ENCODE measurements at regions not wholly inside any gene's neighbourhood (a gene's known extent, or its start where the extent isn't known, plus 50 kb on each side); places are given as distances from the start of the nearest gene placed in this dataset.
"Not testable (repeated sequence)": the region's sequence is repeated elsewhere in the genome, so short reads cannot be mapped to it uniquely, and the experiment has no call there.

DNA sequence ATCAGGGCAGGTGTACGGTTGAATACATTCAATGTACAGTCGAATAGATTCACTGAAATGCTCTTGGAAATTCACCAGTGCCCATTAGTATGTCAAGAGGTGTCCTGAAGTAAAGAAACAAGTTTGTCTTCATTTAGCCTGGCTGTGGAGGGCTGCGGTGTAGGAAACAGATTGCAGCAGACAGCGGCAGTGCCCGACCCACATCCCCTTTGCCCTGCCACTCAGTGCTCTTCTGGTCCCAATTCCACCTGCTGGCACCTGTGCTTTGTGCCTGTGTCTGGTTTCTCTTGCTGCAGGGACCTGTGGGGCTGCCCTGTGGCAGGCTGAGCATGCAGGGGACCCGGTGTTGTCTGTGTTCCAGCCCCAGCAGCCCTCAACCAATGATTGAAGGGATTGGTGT lies 183.7 kb downstream of the RPS24 start:
- DNase-seq (ENCODE audit: low read depth, low spot score): no peak
- in situ Hi-C loops (cut with HindIII; ENCODE audit: low pct_unique_long_range_greater_than_20kb, low sequenced_read_pairs): no loop called here

DNA sequence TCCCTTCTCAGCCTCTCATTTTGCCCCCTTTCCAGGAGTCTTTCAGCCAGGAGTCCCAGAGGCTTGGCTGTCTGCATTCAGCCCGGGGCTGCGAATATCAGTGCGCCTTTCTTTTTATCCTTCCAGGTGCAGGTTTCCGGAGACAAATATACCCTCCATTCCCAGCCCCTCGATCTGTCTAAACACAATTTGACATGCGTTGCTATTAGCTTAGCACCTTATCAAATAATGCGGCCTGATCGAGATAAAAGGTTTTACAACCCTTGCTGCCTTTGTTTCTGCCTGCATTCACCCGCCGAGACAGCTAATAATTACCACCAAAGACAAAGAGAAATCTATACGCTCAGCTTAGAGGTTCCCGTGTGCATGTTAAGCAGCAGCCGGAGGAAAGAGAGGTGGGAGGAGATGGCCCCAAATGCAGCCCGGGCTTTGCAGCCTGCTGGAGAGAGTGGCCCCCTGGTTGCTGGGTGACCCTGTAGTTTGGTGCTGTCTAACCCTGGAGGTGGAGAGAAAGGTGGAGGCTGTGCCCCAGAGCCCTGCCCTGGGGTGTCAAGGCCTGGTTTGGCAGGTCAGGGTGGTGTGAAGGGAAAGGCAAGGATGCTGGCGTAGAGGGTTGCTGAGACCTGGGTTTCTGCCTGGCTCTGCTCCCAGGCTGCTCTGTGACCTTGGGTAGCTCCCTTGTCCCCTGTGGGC lies 185.3 kb downstream of the RPS24 start:
- DNase-seq (ENCODE audit: low read depth, low spot score): no peak
- in situ Hi-C loops (cut with HindIII; ENCODE audit: low pct_unique_long_range_greater_than_20kb, low sequenced_read_pairs): no loop called here

DNA sequence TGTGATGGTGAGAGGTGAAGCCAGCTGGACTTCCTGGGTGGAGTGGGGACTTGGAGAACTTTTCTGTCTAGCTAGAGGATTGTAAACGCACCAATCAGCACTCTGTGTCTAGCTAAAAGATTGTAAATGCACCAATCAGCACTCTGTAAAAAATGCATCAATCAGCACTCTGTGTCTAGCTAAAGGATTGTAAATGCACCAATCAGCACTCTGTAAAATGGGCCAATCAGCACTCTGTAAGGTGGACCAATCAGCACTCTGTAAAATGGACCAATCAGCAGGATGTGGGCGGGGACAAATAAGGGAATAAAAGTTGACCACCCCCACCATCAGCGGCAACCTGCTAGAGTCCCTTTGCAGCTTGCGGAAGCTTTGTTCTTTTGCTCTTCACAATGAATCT lies 185.9 kb downstream of the RPS24 start:
- DNase-seq (ENCODE audit: low read depth, low spot score); in situ Hi-C loops (cut with HindIII; ENCODE audit: low pct_unique_long_range_greater_than_20kb, low sequenced_read_pairs): not testable (repeated sequence)

DNA sequence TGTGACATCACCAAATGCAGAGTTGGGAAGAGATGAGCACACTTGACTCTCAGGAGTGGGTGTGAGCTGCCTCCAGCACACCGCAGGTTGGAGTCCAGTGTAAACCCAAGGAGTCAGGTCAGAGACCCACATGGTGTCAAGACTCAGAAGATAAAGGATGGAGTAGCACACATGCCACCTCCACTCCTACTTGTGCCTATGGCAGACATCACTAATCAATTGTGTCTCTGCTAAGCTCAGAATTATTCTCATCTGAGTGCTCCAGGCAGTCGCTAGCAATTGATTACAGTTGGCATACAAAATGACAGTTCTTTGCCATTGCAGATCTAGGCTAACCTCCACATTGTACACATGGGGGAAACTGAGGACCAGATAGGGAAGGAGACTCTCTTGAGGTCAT lies 187.1 kb downstream of the RPS24 start:
- DNase-seq (ENCODE audit: low read depth, low spot score): no peak
- in situ Hi-C loops (cut with HindIII; ENCODE audit: low pct_unique_long_range_greater_than_20kb, low sequenced_read_pairs): no loop called here

DNA sequence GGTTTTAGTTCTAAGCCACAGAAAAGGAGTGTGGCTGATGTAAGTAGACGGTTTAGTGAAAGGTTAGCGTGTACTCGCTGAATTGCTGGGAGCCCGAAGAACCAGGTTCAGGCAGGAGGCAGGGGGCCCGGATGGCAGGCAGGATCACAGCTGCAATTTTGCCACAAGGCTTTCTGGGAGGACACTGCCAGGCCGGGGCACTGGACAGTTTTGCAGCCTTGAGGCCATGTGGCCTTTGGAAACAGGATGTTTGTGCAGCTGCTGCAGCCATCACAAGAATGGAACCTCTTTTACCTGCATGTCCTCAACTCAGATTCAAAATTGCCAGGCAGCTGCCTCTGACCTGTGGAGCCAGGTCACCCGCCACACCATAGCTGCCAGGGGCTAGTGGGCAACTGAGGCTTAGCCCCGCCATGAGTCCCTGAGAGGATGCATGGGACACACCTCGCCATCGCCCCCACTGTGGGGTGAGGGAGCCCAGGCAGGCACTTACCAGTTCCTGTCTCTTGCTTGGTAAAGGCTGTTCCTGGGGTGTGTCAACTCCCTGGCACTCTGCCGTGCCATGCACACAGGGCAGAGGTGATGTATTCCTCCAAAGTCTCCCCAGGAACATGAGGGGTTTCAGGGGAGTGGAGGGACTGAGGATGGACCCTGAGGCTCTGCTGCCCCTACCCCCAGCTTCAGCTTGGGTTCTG lies 188.6 kb downstream of the RPS24 start:
- in situ Hi-C loops (cut with HindIII; ENCODE audit: low pct_unique_long_range_greater_than_20kb, low sequenced_read_pairs): no loop called here
- DNase-seq (ENCODE audit: low read depth, low spot score): no peak

DNA sequence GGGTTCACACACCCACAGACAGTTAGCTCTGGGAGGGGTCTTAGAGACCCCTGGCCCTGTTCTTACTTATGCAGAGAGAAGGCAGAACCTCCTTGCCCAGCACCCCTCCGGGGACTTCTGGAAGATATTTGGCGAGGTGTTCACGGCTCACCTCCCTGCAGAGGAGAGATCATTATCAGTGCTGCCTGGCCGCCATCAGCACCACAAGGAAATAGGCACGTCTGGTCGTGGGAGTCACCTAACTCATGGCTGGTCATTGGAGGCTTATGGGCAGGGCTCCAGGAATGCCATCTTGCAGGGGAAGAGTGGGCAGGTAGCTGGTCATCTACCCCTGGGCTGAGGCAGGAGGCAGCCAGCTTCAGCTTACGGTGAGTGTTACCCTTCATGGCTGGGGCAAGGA lies 189.4 kb downstream of the RPS24 start:
- no peak for DNase-seq (ENCODE audit: low read depth, low spot score)
- in situ Hi-C loops (cut with HindIII; ENCODE audit: low pct_unique_long_range_greater_than_20kb, low sequenced_read_pairs): no loop called here

DNA sequence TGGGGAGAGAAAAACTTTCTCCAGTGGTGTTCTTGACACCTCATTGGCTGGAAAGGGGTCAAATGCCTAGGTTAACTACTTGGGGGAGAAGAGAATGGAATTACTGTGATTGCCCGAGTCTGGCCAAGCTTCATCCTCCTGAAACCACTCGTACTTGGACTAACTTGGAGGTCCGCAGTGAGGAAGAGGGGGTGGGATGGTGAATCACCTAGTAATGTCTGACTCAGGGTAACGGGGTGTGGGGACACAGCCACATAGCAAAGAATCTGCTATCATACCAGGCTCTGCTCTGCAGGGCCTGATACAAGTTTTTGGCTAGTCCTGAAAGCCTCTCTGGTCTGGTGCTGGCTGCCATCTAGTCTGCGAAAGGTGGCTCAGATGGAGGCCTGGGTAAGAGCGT lies 190.9 kb downstream of the RPS24 start:
- in situ Hi-C loops (cut with HindIII; ENCODE audit: low pct_unique_long_range_greater_than_20kb, low sequenced_read_pairs): no loop called here
- DNase-seq (ENCODE audit: low read depth, low spot score): no peak

DNA sequence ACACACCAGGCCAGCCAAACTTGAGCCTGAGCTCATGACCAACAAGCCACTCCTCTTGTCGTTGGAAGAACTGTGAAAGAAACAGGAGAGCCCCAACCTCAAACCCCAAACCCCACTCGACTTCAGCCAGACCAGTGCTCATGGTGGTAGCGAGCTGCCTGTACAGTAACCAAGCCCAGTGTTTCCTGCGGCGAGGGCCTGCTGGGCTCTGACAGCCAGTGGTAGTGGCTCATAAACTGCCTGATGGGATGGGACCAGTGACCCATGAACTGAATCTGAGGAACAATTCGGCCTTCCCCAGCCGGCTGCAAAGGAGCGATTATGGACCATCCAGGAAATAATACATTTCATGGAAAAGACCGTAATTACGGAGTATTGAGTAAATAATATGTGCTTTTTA lies 191.9 kb downstream of the RPS24 start:
- no peak for DNase-seq (ENCODE audit: low read depth, low spot score)
- in situ Hi-C loops (cut with HindIII; ENCODE audit: low pct_unique_long_range_greater_than_20kb, low sequenced_read_pairs): no loop called here

DNA sequence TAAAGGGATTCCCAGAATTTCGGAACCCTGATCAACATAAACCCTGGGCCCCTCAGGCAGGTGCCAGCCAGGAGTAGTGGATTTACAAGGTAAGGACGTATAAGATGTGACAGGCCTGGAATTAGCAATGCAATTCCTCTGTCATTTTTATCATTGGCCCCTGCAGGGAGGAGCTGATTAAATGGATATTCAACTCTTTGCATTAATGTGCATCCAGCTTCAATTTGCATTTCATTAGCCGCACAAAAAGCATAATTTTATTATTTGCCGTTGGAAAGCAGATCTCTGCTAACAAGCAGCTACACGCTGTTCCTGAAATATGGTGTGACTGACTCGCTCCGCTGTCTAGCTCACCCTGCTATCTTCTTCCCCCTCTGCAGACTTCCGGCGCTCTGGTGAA lies 195.8 kb downstream of the RPS24 start:
- DNase-seq (ENCODE audit: low read depth, low spot score): no peak
- in situ Hi-C loops (cut with HindIII; ENCODE audit: low pct_unique_long_range_greater_than_20kb, low sequenced_read_pairs): no loop called here

DNA sequence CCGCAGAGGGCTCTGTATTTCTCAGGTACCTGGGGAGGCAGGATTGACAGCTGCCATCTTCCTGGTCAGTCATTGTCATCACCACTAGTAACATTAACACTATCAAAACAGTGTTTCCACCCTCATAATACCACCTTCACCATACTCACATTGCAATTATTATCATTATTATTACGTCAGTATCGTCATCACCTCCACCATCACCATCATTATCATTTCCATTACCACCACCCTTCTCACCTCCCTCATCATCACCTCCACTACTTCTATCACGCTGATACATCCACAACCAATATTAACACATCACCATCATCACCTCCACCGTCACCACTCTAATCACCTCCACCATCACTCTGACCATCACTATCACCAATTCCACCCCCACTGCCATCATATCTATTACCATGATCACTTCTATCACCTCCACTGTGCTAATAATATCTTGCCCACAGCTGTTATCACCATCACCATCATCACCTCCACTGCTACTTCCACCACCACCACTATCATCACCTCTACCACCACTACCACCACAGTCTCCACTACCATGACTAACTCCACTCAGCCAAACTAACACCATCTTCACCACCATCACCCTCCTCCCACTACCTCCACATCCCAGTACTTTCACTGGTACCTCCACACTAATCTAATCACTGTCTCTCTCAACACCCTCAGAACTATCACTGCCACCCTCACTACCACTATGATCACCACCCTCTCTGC lies 196.4 kb downstream of the RPS24 start:
- DNase-seq (ENCODE audit: low read depth, low spot score): no peak
- in situ Hi-C loops (cut with HindIII; ENCODE audit: low pct_unique_long_range_greater_than_20kb, low sequenced_read_pairs): no loop called here

DNA sequence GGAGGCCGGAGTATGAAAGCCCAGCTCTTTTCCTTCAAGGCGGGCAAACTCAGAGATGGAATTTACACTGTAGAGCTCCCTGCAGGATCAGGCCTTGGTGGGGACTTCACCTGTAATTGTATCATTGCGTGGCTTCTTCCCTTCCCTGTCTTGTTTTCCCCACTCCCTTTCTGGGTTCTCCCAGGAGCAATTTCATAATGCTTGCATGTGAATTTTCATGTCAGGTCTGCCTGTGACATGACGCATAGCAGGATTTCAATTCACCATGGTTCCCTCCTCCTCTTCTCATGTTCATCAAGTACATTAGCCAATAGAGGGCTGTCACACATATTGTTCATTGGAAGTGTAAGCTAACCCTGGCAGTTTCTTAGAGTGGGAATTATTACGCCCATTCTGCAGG lies 197.7 kb downstream of the RPS24 start:
- in situ Hi-C loops (cut with HindIII; ENCODE audit: low pct_unique_long_range_greater_than_20kb, low sequenced_read_pairs): no loop called here
- DNase-seq (ENCODE audit: low read depth, low spot score): no peak

DNA sequence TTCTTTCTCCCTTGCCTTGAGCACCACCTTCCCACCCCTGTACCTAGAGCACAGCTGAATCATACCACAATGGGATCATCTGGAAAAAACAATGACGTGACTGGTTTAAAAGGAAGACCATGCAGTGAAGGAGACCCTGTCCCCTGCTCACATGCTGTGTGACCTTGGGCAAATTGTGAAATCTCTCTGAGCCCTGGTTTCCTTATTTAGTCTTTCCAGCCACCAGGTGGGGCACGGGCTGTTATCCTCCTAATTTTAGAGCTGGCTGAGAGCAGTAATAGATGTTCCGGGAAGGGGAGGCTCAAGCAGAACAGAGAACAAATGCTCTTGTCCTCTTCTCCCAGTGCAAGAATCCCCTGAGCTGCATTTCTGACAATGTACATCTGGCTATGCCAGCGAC lies 198.3 kb downstream of the RPS24 start:
- in situ Hi-C loops (cut with HindIII; ENCODE audit: low pct_unique_long_range_greater_than_20kb, low sequenced_read_pairs): no loop called here
- peak; percentile 18 for DNase-seq (ENCODE audit: low read depth, low spot score)

DNA sequence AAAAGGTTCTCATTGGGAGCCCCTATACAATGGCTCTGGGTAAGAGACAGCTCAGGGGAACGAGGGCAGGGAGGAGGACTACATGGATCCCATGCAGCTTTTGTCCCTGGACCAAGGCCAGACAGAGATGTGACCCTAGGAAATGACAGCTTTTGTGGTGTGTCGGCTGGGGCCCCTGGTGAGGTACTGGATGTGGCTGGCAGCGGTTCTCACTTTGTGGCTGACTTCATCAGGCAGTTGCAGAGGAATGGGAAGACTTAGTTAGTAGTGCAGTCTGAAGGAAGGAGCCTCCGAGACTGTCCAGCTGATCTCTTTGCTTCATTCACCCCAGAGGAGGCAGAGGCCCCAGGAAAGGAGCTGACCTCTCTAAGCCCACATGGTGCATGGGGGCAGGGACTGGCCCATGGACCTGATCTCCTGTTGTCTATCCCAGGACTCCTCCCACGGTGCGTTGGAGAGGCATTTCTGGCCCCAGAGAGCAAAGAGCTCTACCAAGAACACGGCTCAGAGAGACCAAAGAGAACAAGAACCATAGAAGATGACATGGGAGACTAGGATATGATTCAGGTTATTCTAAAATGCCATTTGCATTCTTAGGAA lies 202.9 kb downstream of the RPS24 start:
- in situ Hi-C loops (cut with HindIII; ENCODE audit: low pct_unique_long_range_greater_than_20kb, low sequenced_read_pairs): no loop called here
- DNase-seq (ENCODE audit: low read depth, low spot score): no peak

DNA sequence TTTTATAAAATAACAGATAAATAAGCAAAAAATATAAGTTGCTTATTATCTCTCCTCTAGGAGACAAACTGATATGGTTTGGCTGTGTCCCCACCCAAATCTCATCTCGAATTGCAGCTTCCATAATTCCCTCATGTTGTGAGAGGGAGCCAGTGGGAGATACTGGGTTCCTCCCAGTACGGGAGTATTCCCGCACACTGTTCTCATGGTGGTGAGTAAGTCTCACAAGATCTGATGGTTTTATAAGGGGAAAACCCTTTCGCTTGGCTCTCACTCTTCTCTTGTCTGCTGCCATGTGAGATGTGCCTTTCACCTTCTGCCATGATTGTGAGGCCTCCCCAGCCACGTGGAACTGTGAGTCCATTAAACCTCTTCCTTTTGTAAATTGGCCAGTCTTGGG lies 204.3 kb downstream of the RPS24 start:
- DNase-seq (ENCODE audit: low read depth, low spot score); in situ Hi-C loops (cut with HindIII; ENCODE audit: low pct_unique_long_range_greater_than_20kb, low sequenced_read_pairs): not testable (repeated sequence)

DNA sequence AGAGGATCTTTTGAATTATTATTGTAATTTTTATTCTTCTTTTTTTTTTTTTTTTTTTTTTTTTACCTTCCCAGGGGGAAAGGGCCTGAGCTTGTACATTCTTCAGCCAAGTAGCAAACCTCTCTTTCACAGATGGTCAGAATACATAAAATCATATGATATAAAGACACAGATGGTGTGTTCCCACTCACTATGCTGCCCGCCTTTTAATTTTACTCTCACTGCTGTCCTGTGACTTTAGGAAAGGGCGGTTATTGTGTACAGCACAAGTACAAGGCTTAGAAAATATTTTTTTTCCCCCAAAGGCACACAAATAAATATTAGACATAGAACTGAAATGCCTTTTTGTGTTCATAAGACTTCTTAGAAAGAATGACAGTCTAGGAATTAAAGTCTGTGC lies 213.6 kb downstream of the RPS24 start:
- in situ Hi-C loops (cut with HindIII; ENCODE audit: low pct_unique_long_range_greater_than_20kb, low sequenced_read_pairs): no loop called here
- peak; percentile 10 for DNase-seq (ENCODE audit: low read depth, low spot score)

DNA sequence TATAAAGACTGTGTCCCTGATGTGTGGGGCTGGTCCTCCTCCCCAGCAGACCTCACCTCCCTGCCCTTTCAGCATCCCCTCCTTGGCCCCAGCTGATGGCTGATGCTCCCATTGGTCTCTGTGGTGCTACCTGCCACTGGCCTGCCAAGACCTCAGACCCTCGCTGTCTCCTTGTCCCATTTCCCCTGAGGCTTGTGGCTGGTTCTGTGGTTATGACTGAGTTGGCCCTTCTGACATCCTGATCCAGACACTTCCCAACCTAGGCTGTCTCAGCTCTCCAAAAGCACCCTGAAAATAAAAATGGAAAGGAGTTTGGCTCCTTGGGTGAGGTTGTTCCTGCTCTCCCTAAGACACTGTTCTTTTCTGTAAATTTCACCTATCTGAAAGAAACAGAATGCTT lies 214.2 kb downstream of the RPS24 start:
- in situ Hi-C loops (cut with HindIII; ENCODE audit: low pct_unique_long_range_greater_than_20kb, low sequenced_read_pairs): no loop called here
- DNase-seq (ENCODE audit: low read depth, low spot score): no peak

DNA sequence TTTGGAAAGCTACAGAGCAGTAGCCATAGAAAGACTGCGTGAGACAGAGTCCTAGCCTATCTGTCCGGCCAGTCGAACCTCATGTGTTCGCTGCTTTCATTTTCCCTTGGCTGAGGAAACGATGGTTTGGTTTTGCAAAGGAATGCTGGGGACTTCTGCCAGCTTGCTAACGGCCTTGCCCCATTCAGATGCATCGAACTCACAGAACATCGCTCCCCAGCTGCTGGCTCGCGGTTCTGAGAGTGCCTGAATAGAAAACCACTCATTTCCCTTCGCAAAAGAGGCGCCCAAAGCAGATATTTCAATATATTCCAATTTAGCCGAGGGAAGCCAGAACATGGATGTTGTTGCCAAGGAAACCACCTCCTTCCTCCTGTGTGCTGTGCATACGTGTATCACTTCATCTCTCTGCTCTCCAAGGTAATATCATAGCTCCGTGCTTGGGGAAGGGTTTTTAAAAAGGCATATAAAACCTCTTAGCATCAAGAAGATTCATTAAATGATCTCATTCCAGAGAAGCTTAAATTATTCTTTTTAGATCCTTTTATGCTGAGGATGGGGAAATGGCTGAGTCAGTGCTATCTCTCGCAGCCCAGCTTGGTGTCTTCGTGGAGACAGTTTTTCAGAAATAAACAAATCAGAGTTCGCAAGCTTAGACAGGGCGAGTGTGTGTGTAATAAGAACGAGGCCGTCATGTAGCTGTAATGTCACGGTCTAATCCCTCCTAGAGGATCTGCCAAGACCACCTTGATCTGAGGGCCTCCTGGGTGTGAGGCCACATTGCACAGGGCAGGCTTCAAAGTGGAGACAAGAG lies 215.2 kb downstream of the RPS24 start:
- no peak for DNase-seq (ENCODE audit: low read depth, low spot score)
- in situ Hi-C loops (cut with HindIII; ENCODE audit: low pct_unique_long_range_greater_than_20kb, low sequenced_read_pairs): no loop called here

DNA sequence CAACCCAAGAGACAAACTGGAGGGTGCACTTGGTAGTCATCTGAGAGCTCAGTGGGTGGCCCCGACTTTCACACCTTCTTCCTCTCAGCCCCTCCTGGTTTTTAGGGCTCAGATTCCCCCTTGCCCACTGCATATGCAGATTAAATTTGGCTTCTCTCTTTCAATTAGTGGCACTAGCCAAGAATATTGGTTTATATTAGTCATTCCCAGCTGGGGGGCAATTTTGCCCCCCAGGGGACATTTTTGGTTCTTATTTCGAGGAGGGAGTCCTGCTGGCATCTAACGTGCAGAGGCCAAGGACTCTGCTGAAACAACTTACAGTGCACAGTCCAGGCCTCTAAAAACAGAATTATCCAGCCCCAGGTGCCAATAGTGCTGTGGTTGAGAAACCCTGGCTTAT lies 216.0 kb downstream of the RPS24 start:
- DNase-seq (ENCODE audit: low read depth, low spot score): no peak
- in situ Hi-C loops (cut with HindIII; ENCODE audit: low pct_unique_long_range_greater_than_20kb, low sequenced_read_pairs): no loop called here
